GM19463 (cell line): ENCODE measurements at regions not wholly inside any gene's neighbourhood (a gene's known extent, or its start where the extent isn't known, plus 50 kb on each side); places are given as distances from the start of the nearest gene placed in this dataset.

Experiments used
- ATAC-seq: cut with Tn5 transposase; IDR thresholded peaks from one replicate; pipeline ENCODE4 v1.9.1; 2021; ENCODE audit warnings: mild to moderate bottlenecking, moderate library complexity; ENCODE audit not compliant: unreplicated experiment

- ATAC-seq = no peak
Measured at GRCh38 chr3:76582098-76582497, 457.8 kb upstream of the ROBO2 start.

- no peak for ATAC-seq
Measured at GRCh38 chr3:76582632-76583378, 457.1 kb upstream of the ROBO2 start.

- ATAC-seq = no peak
Measured at GRCh38 chr3:76585794-76586392, 454.0 kb upstream of the ROBO2 start.

- ATAC-seq = no peak
Measured at GRCh38 chr3:76586471-76586870, 453.4 kb upstream of the ROBO2 start.

- no peak for ATAC-seq
Measured at GRCh38 chr3:76610150-76610549, 429.7 kb upstream of the ROBO2 start.

- ATAC-seq = no peak
Measured at GRCh38 chr3:76615719-76616118, 424.2 kb upstream of the ROBO2 start.

GRCh38 chr3:76624164-76624563, 415.7 kb upstream of the ROBO2 start:
- ATAC-seq = no peak

- no peak for ATAC-seq
Measured at GRCh38 chr3:76627236-76627635, 412.7 kb upstream of the ROBO2 start.

GRCh38 chr3:76631251-76631650, 408.6 kb upstream of the ROBO2 start:
- ATAC-seq = no peak

- no peak for ATAC-seq
Measured at GRCh38 chr3:76638006-76638405, 401.9 kb upstream of the ROBO2 start.

GRCh38 chr3:76643623-76644304, 396.1 kb upstream of the ROBO2 start:
- no peak for ATAC-seq

GRCh38 chr3:76644305-76644675, 395.6 kb upstream of the ROBO2 start:
- ATAC-seq = no peak

- ATAC-seq = no peak
Measured at GRCh38 chr3:76645724-76646123, 394.2 kb upstream of the ROBO2 start.

GRCh38 chr3:76646921-76647562, 392.9 kb upstream of the ROBO2 start:
- no peak for ATAC-seq

GRCh38 chr3:76651784-76652183, 388.1 kb upstream of the ROBO2 start:
- ATAC-seq = no peak

GRCh38 chr3:76652524-76652923, 387.4 kb upstream of the ROBO2 start:
- ATAC-seq = no peak

- ATAC-seq = no peak
Measured at GRCh38 chr3:76653640-76654251, 386.2 kb upstream of the ROBO2 start.

GRCh38 chr3:76656531-76657070, 383.3 kb upstream of the ROBO2 start:
- ATAC-seq = no peak

- ATAC-seq = no peak
Measured at GRCh38 chr3:76657909-76658308, 382.0 kb upstream of the ROBO2 start.

- ATAC-seq = no peak
Measured at GRCh38 chr3:76661527-76662250, 378.2 kb upstream of the ROBO2 start.
